ENCODE measurements at regions not wholly inside any gene's neighbourhood (a gene's known extent, or its start where the extent isn't known, plus 50 kb on each side); places are given as distances from the start of the nearest gene placed in this dataset.

GRCh38 chr22:27201741-27202140 is 544.4 kb downstream of the MIAT start:
- no peak for DNase-seq (ENCODE audit: low read depth)

DNA sequence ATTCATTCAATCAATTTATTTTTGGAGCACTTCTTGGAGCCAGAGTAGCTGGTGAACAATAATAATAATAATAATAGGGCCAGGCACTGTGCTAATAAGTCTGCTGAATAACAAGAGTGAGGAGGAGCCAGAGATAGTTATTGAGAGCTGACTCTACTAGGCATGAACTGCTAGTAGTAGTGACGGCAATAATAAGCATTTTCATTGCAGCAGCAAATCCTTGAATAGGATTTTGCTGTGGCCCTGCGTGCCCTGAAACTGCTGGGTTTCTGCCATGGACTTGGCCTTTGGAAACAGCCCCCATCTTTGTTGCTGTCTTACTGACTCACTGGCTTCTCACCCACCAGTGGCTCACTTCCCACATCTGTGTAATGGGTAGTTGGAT is 545.9 kb downstream of the MIAT start:
- no peak for DNase-seq (ENCODE audit: low read depth)

DNA sequence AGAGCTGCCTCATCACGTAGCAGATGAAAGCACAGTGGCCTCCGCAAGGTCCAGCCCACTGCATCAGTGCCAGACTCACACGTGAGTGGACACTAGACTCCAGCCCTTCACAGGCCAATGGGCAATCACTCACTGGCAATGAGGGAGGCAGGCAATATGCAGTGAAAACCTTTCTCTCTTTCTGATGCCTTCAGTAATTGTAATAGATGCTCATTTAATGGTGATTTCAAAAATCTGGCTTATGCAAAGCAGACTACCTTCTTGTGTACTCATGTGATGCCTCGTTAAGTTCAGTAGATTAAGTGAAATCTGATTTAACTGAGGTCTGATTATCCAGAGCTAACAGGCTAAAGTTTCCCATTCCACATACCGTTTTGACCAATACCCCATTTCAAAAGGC is 546.9 kb downstream of the MIAT start:
- no peak for DNase-seq (ENCODE audit: low read depth)

DNA sequence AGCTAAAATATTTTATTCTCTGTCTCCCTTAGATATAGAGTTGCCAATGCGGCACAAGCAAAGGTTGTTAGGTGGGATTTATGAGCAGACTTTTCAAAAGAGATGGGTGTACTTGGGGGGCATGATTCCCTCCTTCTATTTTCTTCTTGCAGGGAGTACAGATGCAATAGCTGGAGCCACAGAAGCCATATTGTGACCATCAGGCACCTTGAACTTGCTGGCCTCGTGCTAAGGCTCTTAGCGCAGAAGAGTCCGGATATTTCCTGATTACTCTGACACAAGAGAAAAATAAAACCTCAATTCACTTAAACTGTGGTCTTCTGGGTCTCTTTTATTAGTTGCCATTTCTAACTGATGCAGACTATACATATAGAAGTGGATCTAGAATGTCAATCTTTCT is 547.4 kb downstream of the MIAT start:
- DNase-seq (ENCODE audit: low read depth), result no peak

DNA sequence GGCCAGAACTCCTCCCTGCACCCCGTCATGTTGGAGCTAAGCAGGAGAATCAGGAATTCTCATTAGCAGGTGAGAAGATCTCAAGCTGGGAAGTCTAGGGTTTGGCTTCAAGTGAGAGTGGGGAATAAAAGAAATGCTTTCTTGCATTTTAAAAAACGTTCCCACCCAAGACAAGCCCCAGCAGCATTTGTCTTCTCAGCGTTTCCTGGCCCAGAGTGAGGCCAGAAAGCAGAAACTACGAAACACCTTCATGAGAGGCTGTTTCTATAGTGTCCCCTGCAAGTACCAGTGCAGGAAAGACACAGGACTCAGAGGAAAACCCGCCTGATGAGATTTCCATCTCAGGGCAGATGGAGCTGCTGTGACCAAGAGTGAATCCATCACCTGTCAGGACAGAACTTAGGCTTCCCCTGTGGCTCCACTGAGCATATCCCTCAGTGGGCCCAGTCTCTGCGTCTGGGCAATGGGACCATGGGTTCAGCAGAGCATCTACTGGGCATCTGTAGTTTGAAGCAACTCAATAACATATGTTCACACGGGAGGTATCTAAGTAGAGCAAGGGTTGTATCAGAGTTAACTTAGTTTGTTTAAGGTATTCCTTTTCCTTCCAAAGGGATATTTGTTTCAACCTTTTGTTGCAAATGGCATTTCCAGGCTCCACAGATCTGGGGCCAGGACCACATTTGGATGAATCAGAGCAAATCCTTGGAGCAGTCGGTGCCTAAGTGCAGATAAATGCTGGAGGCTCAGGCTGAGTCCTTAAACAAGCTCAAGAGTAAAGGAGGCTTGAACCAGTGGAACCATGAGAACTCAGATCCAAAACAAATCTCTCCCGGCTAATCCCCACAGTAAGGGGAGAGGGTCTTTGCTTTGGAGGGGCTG is 548.3 kb downstream of the MIAT start:
- DNase-seq (ENCODE audit: low read depth), result no peak

- DNase-seq (ENCODE audit: low read depth), result no peak
These were observed 549.2 kb downstream of the MIAT start for GRCh38 chr22:27206374-27207133.

DNA sequence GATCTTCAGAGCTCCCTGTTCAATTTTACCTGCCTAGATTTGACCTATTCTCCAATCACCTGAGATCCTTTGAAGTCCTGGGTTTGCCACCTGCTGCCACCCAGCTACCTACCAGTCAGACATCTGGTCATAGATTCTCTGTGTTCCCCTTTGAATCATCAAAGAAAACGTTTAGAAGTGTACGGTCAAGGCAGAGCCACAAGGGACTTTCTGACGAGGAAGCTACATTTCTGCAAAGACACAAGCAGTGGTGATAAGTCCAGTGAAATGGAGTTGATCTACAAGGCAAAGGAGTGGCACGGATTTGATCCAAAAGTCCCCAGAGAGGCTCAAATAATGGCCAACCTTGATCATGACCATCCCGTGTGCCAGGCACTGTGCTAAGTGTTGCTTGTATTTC is 549.9 kb downstream of the MIAT start:
- DNase-seq (ENCODE audit: low read depth), result no peak

GRCh38 chr22:27207907-27208306 is 550.5 kb downstream of the MIAT start:
- no peak for DNase-seq (ENCODE audit: low read depth)

GRCh38 chr22:27210111-27210730 is 552.8 kb downstream of the MIAT start:
- DNase-seq (ENCODE audit: low read depth), result no peak

DNA sequence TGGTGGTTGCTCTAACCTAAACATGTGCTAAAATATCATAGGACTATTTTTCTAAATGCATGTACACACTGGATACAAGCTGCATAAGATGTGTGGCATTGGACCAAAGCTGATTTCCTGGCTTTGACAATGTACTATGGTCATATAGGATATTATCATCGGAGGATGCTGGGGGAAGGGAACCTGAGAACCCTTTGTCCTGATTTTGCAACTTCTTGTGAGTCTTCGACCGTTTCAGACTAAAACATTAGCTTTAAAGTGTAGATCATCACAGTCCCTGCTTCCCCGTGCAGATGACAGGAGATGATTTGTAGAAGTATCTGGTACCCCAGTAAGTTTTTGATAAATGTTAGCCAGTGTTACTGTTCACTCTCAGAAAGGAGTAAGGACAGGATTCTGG is 554.7 kb downstream of the MIAT start:
- no peak for DNase-seq (ENCODE audit: low read depth)

- DNase-seq (ENCODE audit: low read depth), result peak; percentile 98
These were observed 555.3 kb downstream of the MIAT start for GRCh38 chr22:27212617-27213177.

DNA sequence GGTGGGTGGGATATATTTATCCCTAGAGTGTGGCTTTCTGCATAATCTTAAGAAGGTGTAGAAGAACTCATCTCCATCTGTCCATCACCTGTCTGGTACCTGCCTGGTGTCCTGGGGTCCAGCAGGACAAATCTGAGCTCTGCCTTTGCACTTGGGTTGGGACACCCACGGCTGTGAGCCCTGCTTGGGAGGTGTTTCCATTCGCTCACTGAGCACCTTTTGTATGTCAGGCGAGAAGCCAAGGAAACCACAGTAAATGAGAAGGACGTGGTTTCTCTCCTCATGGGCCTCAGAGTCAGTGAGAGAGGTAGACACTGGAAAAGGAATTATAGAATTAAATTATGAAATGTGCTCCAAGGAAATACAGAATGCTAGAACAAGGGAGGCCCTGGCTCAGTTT is 555.9 kb downstream of the MIAT start:
- DNase-seq (ENCODE audit: low read depth), result no peak

DNA sequence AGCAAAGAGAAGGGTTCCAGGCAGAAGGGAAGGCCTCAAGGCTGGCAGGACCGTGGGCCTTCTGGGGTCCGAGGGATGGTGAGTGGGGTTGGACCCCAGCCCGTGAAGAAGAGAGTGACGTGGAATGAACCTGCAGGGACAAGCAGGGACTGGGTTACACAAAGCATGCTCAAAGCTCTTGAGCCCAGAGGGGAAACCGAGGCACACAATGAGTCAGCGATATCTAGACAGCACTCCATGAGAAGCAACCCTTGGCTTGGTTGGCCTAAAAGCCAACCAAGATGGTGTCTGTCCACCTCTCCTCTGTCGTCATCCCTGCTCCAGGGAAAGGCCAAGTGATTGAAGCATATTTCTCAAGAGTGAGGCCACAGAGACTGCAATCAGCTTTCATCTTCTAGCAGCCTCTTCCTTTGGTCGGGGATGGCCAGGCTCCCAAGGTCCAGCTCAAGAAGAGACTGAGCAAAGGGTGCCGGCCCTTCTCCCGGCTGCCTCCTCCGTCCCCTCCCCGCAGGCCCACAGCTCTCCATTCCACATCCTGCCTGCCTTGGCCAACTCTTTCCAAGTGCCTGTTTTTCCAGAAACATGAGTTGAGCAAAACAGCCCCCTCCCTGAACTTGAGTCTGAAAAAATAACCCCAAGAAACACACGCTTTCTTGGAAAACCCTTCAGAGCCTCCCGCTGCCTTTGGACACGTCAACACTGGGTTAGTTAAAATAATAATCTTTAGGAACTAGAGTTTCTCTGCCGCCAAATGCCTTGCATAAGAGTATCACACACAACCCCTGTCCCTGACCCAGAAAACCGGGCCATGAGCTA is 556.6 kb downstream of the MIAT start:
- peak; percentile 76 for DNase-seq (ENCODE audit: low read depth)

- no peak for DNase-seq (ENCODE audit: low read depth)
These were observed 557.3 kb downstream of the MIAT start for GRCh38 chr22:27214691-27215090.

GRCh38 chr22:27215871-27216270 is 558.5 kb downstream of the MIAT start:
- DNase-seq (ENCODE audit: low read depth), result no peak

DNA sequence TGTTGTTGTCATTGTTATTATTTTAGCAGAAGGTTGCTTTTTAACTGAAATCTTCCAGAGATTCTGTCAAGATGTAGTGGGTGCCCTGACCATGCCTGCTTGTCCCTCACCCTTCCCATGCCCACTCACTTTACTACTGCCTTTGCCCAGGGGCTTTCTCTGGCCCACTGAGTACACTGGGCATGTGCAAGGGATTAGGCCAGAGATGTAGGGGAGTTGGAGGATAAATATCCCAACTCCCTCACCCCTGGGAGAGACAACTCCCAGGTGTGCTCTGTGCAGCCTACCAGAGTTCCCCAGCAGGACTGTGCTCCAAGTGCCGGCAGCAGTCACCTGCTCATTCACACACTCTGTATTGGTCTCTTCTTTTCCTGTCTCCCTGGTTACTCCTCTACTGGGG is 559.1 kb downstream of the MIAT start:
- no peak for DNase-seq (ENCODE audit: low read depth)

GRCh38 chr22:27217154-27217553 is 559.8 kb downstream of the MIAT start:
- DNase-seq (ENCODE audit: low read depth), result no peak

- DNase-seq (ENCODE audit: low read depth), result peak; percentile 70
These were observed 560.9 kb downstream of the MIAT start for GRCh38 chr22:27218012-27218920.

- DNase-seq (ENCODE audit: low read depth), result no peak
These were observed 561.6 kb downstream of the MIAT start for GRCh38 chr22:27219036-27219435.

- DNase-seq (ENCODE audit: low read depth), result no peak
These were observed 563.0 kb downstream of the MIAT start for GRCh38 chr22:27220339-27220738.

Measured in forelimb muscle (tissue), 1 donor.